IMR-90 (cell line): ENCODE measurements at regions not wholly inside any gene's neighbourhood (a gene's known extent, or its start where the extent isn't known, plus 50 kb on each side); places are given as distances from the start of the nearest gene placed in this dataset.
"Not testable (repeated sequence)": the region's sequence is repeated elsewhere in the genome, so short reads cannot be mapped to it uniquely, and the experiment has no call there.

Source experiments
- BHLHE40 ChIP-seq: fragments of 150-350 bp; IDR thresholded peaks from 2 replicates; pipeline ENCODE4 v1.6.1; 2016; ENCODE audit warnings: mild to moderate bottlenecking, low read depth, low read length
- CTCF ChIP-seq: conservative IDR thresholded peaks from 2 replicates; pipeline ENCODE4 v1.5.1; 2012; ENCODE audit warnings: mild to moderate bottlenecking, low read depth, low read length, improper control_type of control experiment
- FOS ChIP-seq: fragments of 150-350 bp; IDR thresholded peaks from 2 replicates; pipeline ENCODE4 v1.6.1; 2016; ENCODE audit warnings: low read depth, low read length
- MAZ ChIP-seq: IDR thresholded peaks from 2 replicates; pipeline ENCODE4 v1.6.1; 2012; ENCODE audit warnings: low read depth, mild to moderate bottlenecking, low read length, improper control_type of control experiment, moderate library complexity, borderline replicate concordance
- MXI1 ChIP-seq: IDR thresholded peaks from 2 replicates; pipeline ENCODE4 v1.6.1; 2012; ENCODE audit warnings: low read depth, mild to moderate bottlenecking, low read length, moderate library complexity, borderline replicate concordance
- NFE2L2 ChIP-seq: fragments of 150-350 bp; IDR thresholded peaks from 2 replicates; pipeline ENCODE4 v1.6.1; 2016; ENCODE audit warnings: low read depth, mild to moderate bottlenecking, low read length
- POLR2A ChIP-seq: IDR thresholded peaks from 2 replicates; pipeline ENCODE4 v1.6.1; 2012; ENCODE audit warnings: mild to moderate bottlenecking, low read depth, low read length
- RAD21 ChIP-seq: IDR thresholded peaks from 2 replicates; pipeline ENCODE4 v1.6.1; 2012; ENCODE audit warnings: low read length, improper control_type of control experiment
- RCOR1 ChIP-seq: IDR thresholded peaks from 2 replicates; pipeline ENCODE4 v1.6.1; 2012; ENCODE audit warnings: mild to moderate bottlenecking, low read length, improper control_type of control experiment; ENCODE audit not compliant: insufficient replicate concordance
- RFX5 ChIP-seq: IDR thresholded peaks from 2 replicates; pipeline ENCODE4 v1.8.0; 2012; ENCODE audit warnings: low read depth, mild to moderate bottlenecking, low read length, moderate library complexity
- SMC3 ChIP-seq: fragments of 150-350 bp; IDR thresholded peaks from 2 replicates; pipeline ENCODE4 v1.6.1; 2016; ENCODE audit warnings: low read depth, mild to moderate bottlenecking, antibody characterized with exemption, low read length, moderate library complexity
- USF2 ChIP-seq: fragments of 150-350 bp; IDR thresholded peaks from 2 replicates; pipeline ENCODE4 v1.6.1; 2017; ENCODE audit warnings: mild to moderate bottlenecking, antibody characterized with exemption, low read length, low read depth
- TF ChIP-seq, protein P1 (sequence below): fragments of 150-350 bp; IDR thresholded peaks from 2 replicates; pipeline ENCODE4 v1.6.1; 2016; ENCODE audit warnings: low read depth, mild to moderate bottlenecking, low read length, moderate library complexity, borderline replicate concordance

GRCh38 chr11:50238368-50238767 lies 205.7 kb downstream of the OR4C45 start:
- TF ChIP-seq POLR2A, CTCF, RCOR1, NFE2L2, SMC3, MXI1, RAD21, BHLHE40, RFX5, FOS, USF2, MAZ: not testable (repeated sequence)
- TF ChIP-seq, protein P1, sequence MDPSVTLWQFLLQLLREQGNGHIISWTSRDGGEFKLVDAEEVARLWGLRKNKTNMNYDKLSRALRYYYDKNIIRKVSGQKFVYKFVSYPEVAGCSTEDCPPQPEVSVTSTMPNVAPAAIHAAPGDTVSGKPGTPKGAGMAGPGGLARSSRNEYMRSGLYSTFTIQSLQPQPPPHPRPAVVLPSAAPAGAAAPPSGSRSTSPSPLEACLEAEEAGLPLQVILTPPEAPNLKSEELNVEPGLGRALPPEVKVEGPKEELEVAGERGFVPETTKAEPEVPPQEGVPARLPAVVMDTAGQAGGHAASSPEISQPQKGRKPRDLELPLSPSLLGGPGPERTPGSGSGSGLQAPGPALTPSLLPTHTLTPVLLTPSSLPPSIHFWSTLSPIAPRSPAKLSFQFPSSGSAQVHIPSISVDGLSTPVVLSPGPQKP = not testable (repeated sequence)
